Vagina (tissue), 2 donors: ENCODE measurements at regions not wholly inside any gene's neighbourhood (a gene's known extent, or its start where the extent isn't known, plus 50 kb on each side); places are given as distances from the start of the nearest gene placed in this dataset. TPM values are rescaled to one million over a fixed set of nuclear protein-coding genes. Genes with fewer than 3 reads are reported as not detected.

Experiments used
- DNase-seq, 2 donors: peaks; one replicate each; pipeline ENCODE4 v3.0.0-alpha.2; 2017; ENCODE audit errors: extremely low spot score in 2 of 2
- H3K27ac ChIP-seq: fragments of 200-600 bp; sonication (generic); one replicate; pipeline ENCODE4 v1.5.1; 2019
- H3K27me3 ChIP-seq: fragments of 200-600 bp; sonication (generic); one replicate; pipeline ENCODE4 v1.5.1; 2019
- H3K36me3 ChIP-seq, 2 donors: fragments of 200-600 bp; sonication (generic); one replicate each; pipeline ENCODE4 v1.5.1; 2017 to 2019
- H3K4me1 ChIP-seq: fragments of 200-600 bp; sonication (generic); one replicate; pipeline ENCODE4 v1.5.1; 2019
- H3K4me3 ChIP-seq, 2 donors: fragments of 200-600 bp; sonication (generic); 1 replicate in 1 of 2; 2 replicates in 1 of 2; pipeline ENCODE4 v1.5.1; 2016 to 2019
- H3K9me3 ChIP-seq: fragments of 200-600 bp; sonication (generic); one replicate; pipeline ENCODE4 v1.5.1; 2019
- POLR2A ChIP-seq, 2 donors: fragments of 450-650 bp; IDR thresholded peaks; one replicate each; pipeline ENCODE4 v1.6.1; 2017; ENCODE audit warnings: antibody characterized with exemption in 2 of 2, mild to moderate bottlenecking in 2 of 2, moderate library complexity in 2 of 2
- POLR2AphosphoS5 ChIP-seq, 2 donors: sonication (generic); formaldehyde crosslinking; IDR thresholded peaks; one replicate each; pipeline ENCODE4 v1.9.0; 2017; ENCODE audit warnings: antibody characterized with exemption in 2 of 2, mild to moderate bottlenecking in 2 of 2, low read depth in 1 of 2; ENCODE audit not compliant: insufficient read depth in 1 of 2
- intact Hi-C: fragments of 100-400 bp; cut with DNase I; formaldehyde crosslinking; loops from one replicate; pipeline ENCODE4 v1.15.1; 2023
- small RNA-seq: library from RNA; depleted of rRNA; stranded (forward); fragments of <200 nt; gene quantifications from one replicate; pipeline ENCODE3, GENCODE V24; 2016
- TF ChIP-seq, protein P1 (sequence below), 3 experiments: fragments of 450-650 bp in 2 of 3; fragments of 200-600 bp in 1 of 3; sonication (generic) in 1 of 3; IDR thresholded peaks; one replicate each; pipeline ENCODE4 v1.5.1; 2017 to 2019; ENCODE audit warnings: antibody characterized with exemption in 3 of 3, mild to moderate bottlenecking in 2 of 3, moderate library complexity in 2 of 3

DNA sequence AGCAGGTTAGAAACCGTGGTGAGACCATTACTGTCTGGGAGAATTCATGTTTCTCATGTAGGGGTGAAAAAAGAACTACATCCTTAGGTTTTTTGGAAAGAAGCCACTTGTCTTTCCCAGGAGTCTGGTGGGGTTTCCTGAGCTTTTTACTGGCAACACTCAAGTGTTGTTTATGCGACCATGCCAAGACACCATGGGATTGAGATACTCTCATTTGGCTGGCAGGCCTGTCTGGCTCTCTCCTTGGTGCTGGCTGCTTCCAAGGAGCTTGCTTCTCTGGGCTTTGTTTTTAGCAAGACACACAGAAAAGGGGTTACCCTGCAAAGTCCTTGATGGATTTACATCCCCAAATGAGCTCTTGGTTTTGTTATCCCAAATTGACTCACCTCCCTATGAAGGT, 80.9 kb upstream of the ISL1 start:
- DNase-seq: no peak
- peaks cover 2% of the 10 kb centered on the region for H3K9me3 ChIP-seq
- no peaks in the 10 kb centered on the region for H3K4me1 ChIP-seq
- H3K36me3 ChIP-seq: no peaks in the 10 kb centered on the region
- TF ChIP-seq POLR2A (IDR thresholded peaks at IDR 0.05) (no peak), POLR2AphosphoS5 (IDR thresholded peaks at IDR 0.05; ENCODE audit: insufficient read depth in 1 of 2, low read depth in 1 of 2) (no peak)
- TF ChIP-seq, protein P1, sequence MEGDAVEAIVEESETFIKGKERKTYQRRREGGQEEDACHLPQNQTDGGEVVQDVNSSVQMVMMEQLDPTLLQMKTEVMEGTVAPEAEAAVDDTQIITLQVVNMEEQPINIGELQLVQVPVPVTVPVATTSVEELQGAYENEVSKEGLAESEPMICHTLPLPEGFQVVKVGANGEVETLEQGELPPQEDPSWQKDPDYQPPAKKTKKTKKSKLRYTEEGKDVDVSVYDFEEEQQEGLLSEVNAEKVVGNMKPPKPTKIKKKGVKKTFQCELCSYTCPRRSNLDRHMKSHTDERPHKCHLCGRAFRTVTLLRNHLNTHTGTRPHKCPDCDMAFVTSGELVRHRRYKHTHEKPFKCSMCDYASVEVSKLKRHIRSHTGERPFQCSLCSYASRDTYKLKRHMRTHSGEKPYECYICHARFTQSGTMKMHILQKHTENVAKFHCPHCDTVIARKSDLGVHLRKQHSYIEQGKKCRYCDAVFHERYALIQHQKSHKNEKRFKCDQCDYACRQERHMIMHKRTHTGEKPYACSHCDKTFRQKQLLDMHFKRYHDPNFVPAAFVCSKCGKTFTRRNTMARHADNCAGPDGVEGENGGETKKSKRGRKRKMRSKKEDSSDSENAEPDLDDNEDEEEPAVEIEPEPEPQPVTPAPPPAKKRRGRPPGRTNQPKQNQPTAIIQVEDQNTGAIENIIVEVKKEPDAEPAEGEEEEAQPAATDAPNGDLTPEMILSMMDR (IDR thresholded peaks at IDR 0.05): no peak
- intact Hi-C loops: no loop called here
- no peaks in the 10 kb centered on the region for H3K27me3 ChIP-seq
- H3K27ac ChIP-seq: no peak overlapping the region
- no peak overlapping the region for H3K4me3 ChIP-seq

GRCh38 chr5:51326844-51327243, 56.4 kb upstream of the ISL1 start:
- no peak overlapping the region for H3K27ac ChIP-seq
- H3K4me3 ChIP-seq: no peak overlapping the region
- DNase-seq: no peak
- H3K36me3 ChIP-seq: no peaks in the 10 kb centered on the region
- intact Hi-C loops: no loop called here
- no peaks in the 10 kb centered on the region for H3K9me3 ChIP-seq
- H3K27me3 ChIP-seq: no peaks in the 10 kb centered on the region
- TF ChIP-seq, protein P1 (IDR thresholded peaks at IDR 0.05): no peak
- TF ChIP-seq POLR2A (IDR thresholded peaks at IDR 0.05) (no peak), POLR2AphosphoS5 (IDR thresholded peaks at IDR 0.05; ENCODE audit: insufficient read depth in 1 of 2, low read depth in 1 of 2) (no peak)
- no peaks in the 10 kb centered on the region for H3K4me1 ChIP-seq

Small RNAs in the stretch of these regions (small RNA-seq; reads per million reads assigned to genes)
- gene AC022441.3: not detected
- not detected for gene RNU6-1296P
- gene RNU6-480P: not detected
